HG03280 (cell line): ENCODE measurements at regions not wholly inside any gene's neighbourhood (a gene's known extent, or its start where the extent isn't known, plus 50 kb on each side); places are given as distances from the start of the nearest gene placed in this dataset.
A peak's percentile ranks its signal among the peaks of the same experiment; 100 is the strongest.
"Not testable (repeated sequence)": the region's sequence is repeated elsewhere in the genome, so short reads cannot be mapped to it uniquely, and the experiment has no call there.

Experiments used
- ATAC-seq: cut with Tn5 transposase; IDR thresholded peaks from one replicate; pipeline ENCODE4 v1.9.1; 2021; ENCODE audit warnings: mild to moderate bottlenecking, moderate library complexity; ENCODE audit not compliant: unreplicated experiment

- ATAC-seq, result not testable (repeated sequence)
These were observed 121.5 kb downstream of the PPIAL4G start for GRCh38 chr1:148361427-148362215.

- ATAC-seq, result no peak
These were observed 126.1 kb downstream of the PPIAL4G start for GRCh38 chr1:148357037-148357436.

DNA sequence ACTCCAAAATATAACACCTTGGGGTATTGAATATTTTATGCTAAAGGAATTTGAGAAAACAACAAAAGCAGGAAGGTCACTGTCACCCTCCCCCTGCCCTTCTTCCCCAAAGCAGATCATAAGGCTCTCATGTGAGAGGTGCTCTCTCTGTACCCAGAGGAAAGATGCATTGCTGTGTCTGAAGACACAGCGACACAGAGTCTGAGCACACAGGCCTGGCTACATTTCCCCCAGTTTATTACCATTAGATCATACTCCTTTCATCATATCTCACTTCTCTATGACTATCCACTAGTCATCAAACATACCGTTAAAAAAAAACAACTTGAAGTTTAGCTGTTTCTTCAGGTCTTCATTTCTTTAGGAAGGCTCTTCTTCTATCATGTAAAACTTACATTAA lies 127.1 kb downstream of the PPIAL4G start:
- no peak for ATAC-seq

DNA sequence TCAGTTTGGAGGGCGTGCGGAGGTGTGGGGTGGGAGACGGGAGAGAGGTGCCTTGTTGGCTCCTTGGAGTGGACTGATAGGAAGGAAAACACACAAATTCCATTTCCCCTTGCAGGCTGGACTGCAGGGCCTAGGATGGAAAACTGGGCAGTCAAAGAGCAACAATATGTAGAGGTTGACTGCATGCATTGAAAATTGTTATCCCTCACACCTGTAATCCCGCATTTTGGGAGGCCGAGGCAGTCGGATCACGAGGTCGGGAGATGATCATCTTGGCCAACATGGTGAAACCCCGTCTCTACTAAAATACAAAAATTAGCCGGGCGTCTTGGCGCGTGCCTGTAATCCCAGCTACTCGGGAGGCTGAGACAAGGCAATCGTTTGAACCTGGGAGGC lies 128.2 kb downstream of the PPIAL4G start:
- no peak for ATAC-seq

- ATAC-seq, result no peak
These were observed 128.7 kb downstream of the PPIAL4G start for GRCh38 chr1:148354284-148354912.

DNA sequence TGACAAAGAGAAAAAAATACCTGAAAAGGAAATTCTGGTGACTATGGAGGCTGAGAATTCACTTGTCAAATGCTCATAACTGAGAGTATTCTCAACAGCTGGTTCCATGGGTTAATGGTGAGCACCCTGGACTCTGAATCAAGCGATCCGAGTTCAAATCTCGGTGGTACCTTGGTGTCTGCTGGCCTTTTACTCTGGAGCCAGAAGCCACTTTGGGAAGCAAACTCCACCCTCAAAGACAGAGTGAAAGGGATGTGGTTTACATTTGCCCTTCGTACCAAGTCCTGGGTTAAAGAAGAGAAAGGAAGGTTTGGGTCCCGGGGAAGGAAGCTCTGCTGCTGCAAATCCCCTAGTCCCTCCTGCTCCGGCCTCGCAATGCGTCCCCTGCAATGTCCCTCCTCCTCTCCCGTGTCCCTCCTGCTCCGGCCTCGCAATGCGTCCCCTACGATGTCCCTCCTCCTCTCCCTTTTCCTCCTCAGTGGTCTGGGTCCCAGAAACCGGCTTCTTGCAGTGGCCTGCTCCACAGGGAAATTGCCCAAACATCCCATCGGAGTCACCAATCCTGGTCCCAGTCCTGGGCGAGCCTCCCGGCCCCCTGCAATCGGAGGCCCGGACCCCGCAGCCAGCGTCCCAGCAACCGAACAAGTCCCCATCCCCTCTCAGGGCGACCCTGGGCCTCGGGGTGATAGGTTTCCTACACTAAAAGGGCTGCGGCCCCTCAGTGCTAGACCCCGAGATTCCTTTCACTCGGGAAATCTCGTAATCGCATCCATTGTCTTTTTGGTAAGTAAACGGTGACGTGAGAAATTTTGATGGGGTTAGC lies 129.4 kb downstream of the PPIAL4G start:
- ATAC-seq, result no peak

- no peak for ATAC-seq
These were observed 130.5 kb downstream of the PPIAL4G start for GRCh38 chr1:148352470-148353053.

GRCh38 chr1:148347781-148348180 lies 135.3 kb downstream of the PPIAL4G start:
- no peak for ATAC-seq

DNA sequence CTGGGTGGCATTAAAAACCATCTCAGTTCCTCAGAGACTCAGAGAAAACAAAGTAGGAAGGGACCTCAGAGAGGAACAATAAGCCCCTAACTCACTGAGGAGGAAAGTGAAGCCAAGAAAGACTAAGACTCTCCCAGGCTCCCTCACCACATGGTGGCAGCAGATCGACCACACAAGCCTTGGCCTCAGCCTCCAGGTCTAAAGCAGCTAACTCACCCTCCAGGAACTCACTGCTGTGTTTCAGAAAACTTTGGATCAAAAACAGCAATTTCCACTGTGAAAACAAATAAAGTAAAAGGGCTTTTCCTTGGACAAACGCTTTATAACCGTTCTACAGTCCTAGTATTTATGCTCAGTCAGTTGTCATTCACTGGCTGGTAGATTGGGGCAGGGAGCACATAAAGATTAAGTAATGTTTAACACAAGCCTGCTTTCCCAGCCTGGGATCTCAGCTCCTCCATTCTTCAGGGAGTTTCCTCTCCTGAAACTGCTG lies 137.4 kb downstream of the PPIAL4G start:
- not testable (repeated sequence) for ATAC-seq

DNA sequence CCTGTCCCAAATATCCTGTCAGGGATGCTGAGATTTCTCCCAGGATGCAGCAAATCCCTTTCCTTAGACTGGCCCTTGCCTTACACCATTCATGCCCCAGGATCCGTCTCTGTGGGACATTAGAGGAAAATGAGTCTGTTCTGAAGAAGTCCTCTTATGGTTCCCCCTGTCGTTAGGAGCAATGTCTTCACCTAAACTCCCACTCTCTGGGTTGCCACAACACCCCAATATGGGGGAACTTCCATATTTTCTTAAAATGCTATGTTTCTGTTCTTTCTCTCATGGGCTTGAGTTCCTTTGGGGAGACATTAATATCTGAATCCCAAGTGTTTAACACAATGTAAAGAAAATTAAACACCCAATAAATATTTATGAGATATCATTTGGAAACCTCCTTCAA lies 138.5 kb downstream of the PPIAL4G start:
- not testable (repeated sequence) for ATAC-seq

GRCh38 chr1:148341729-148342128 lies 141.4 kb downstream of the PPIAL4G start:
- not testable (repeated sequence) for ATAC-seq

- not testable (repeated sequence) for ATAC-seq
These were observed 146.8 kb downstream of the PPIAL4G start for GRCh38 chr1:148336121-148336918.

DNA sequence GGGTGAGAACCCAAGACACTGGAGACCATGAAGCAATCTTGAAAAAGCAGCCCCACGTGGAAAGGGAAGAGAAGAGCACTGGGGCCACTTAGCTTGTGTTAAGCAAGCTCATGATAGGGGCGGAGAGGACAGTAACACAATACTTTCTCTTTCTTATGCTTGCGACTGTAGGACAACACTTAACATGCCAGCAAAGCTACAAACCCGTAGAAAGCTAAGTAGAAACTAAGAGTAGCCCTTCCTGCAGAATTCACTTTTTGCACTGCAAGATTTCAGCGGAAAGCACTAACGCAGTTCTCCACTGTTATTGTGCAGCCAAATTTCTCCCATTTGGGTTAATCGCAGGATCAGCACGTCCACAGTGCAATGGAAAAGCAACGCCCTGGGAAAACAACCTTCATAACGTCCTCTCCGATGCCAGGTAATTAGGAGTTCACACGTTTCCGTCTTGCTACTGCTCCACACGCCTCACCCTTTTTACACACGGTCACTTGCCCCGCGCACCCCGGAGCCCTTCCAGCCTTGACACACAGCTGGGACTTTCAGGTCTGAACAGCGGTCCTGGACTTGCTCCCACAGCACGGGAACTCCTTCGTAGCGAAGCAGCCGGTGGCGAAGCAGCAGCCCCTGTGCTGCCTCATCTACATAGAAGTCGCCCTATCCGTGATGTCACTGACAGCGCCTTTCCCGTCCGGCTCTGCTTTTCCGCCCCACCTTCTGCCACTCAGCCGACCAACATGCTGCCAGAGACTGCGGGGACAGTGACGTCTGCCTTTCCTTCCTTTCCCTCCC lies 148.6 kb downstream of the PPIAL4G start:
- peak; percentile 76 for ATAC-seq

DNA sequence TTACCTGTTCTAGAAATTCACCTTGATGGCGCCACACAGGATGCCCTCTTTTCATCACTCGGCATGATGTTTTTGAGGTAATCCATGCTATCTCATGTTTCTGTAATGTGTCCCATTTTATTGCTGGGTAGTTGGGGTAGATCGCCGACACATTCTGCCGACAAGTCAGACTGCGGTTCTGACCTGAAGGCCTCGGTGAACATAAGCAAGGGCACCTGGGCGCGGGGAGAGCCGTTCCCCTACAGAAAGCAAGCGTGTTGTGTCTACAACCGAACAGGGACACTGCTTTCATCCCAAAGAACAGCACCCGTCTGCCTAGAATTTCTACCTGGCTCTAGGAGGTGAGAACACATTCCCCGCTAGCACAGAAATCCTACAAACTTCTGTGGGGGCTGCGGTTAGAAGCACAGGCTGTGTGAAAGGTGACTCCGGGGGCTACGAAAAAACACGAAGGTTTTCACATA lies 149.2 kb downstream of the PPIAL4G start:
- ATAC-seq, result no peak

DNA sequence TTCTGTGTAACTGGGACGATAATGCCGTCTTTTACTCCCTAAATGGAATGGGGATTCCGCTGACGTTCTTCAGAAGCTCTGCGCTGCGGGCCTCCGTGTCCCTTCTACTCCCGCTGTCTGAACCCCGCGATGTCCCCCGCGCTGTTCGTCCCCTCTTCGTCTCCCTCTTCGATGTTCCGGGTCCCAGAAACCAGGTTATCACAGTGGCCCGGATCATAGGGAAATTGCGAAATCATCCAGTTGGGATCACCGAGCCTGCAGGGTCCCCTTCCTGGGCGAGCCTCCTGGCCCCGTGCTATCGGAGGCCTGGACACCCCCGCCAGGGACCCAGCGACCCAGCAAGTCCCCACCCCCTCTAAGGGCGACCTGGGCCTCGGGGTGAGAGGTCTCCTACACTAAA lies 154.2 kb downstream of the PPIAL4G start:
- no peak for ATAC-seq

DNA sequence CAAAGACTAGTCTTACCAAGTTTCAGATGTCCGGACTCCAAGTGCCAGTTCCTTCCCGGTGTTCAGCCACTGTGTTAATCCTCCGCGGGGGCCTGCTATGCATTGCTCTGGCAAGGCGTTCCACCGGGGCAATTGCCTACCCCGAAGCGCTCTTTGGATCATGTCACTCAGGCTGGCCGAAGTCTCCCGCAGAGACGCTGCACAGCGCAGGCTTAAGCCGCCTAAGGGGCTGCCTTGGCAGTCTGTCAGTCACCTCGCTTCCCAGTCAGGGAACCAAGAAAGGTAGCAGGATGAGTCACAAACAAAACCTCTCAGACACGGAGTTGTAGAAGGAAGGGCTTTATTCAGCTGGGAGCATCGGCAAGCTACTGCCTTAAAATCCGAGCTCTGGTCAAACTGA lies 158.1 kb downstream of the PPIAL4G start:
- ATAC-seq, result not testable (repeated sequence)

DNA sequence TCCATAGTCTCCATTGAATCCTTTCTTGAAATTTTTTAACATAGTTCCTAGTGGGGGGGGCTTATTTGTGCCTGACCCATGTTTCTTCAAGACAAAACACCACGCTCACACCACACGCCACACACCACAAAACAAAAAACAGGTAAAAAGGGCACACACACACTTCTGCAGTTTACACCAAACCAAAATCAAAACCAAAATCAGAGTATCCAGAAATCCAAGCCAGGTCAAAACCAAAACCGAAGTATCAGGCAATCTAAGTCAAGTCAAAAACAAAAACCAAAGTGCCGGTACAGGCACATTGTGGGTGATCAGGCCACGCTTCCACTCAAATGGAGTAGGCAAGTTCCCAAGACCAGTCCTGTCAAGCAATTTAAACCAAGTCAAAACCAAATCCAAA lies 158.6 kb downstream of the PPIAL4G start:
- not testable (repeated sequence) for ATAC-seq

DNA sequence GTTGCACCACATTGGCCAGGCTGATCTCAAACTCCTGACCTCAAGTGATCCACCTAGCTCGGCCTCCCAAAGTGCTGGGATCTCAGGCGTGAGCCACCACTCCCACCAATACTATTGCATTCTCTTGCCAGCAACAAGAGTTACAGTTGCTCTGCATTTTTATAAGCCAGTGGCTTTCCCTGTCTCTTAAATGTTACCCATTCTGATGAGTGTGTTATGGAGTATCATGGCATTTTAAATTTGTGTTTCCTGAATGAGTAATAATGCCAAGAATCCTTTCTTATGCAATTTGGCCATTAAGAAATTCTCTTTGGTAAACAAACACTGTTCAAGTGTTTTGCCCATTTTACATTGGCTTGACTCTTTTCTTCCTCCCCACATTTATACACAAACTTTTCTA lies 163.0 kb downstream of the PPIAL4G start:
- not testable (repeated sequence) for ATAC-seq

GRCh38 chr1:148318904-148319242 lies 164.2 kb downstream of the PPIAL4G start:
- no peak for ATAC-seq
